ENCODE measurements at regions not wholly inside any gene's neighbourhood (a gene's known extent, or its start where the extent isn't known, plus 50 kb on each side); places are given as distances from the start of the nearest gene placed in this dataset.
"Not testable (repeated sequence)": the region's sequence is repeated elsewhere in the genome, so short reads cannot be mapped to it uniquely, and the experiment has no call there.

DNA sequence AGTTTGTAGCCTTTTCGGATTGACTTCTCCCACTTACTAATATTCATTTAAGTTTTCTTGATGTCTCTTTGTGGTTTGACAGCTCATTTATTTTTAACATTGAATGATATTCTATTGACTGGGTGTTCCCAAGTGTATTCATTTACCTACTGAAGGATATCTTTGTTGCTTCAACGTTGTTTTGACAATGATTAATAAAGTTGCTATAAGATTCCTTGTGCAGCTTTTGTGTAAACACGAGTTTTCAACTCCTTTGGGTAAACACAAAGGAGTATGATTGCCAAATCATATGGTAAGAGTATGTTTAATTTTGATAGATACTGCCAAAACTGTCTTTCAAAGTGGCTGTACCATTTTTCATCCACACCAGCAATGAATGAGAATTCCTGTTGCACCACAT lies 1200.9 kb downstream of the DSC3 start:
- ChIA-PET CTCF (no interaction called here), POLR2A (no interaction called here)
- DNase-seq (ENCODE audit: low read depth in 1 of 2, low spot score in 1 of 2) (no peak), ATAC-seq (no peak), FAIRE-seq (no peak)
- WGBS (ENCODE audit: missing lambda C conversion rate) = 4% methylated on average over 3 of the region's 3 CpGs
- Histone ChIP-seq H3K4me2 (no peak overlapping the region), H3K4me3 (no peak overlapping the region), H3K4me1 (no peaks in the 10 kb centered on the region), H3K27ac (no peak overlapping the region), H3K9me3 (no peaks in the 10 kb centered on the region)
- TF ChIP-seq, protein P1, sequence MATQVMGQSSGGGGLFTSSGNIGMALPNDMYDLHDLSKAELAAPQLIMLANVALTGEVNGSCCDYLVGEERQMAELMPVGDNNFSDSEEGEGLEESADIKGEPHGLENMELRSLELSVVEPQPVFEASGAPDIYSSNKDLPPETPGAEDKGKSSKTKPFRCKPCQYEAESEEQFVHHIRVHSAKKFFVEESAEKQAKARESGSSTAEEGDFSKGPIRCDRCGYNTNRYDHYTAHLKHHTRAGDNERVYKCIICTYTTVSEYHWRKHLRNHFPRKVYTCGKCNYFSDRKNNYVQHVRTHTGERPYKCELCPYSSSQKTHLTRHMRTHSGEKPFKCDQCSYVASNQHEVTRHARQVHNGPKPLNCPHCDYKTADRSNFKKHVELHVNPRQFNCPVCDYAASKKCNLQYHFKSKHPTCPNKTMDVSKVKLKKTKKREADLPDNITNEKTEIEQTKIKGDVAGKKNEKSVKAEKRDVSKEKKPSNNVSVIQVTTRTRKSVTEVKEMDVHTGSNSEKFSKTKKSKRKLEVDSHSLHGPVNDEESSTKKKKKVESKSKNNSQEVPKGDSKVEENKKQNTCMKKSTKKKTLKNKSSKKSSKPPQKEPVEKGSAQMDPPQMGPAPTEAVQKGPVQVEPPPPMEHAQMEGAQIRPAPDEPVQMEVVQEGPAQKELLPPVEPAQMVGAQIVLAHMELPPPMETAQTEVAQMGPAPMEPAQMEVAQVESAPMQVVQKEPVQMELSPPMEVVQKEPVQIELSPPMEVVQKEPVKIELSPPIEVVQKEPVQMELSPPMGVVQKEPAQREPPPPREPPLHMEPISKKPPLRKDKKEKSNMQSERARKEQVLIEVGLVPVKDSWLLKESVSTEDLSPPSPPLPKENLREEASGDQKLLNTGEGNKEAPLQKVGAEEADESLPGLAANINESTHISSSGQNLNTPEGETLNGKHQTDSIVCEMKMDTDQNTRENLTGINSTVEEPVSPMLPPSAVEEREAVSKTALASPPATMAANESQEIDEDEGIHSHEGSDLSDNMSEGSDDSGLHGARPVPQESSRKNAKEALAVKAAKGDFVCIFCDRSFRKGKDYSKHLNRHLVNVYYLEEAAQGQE (IDR thresholded peaks at IDR 0.05) = no peak
- TF ChIP-seq, protein P2, sequence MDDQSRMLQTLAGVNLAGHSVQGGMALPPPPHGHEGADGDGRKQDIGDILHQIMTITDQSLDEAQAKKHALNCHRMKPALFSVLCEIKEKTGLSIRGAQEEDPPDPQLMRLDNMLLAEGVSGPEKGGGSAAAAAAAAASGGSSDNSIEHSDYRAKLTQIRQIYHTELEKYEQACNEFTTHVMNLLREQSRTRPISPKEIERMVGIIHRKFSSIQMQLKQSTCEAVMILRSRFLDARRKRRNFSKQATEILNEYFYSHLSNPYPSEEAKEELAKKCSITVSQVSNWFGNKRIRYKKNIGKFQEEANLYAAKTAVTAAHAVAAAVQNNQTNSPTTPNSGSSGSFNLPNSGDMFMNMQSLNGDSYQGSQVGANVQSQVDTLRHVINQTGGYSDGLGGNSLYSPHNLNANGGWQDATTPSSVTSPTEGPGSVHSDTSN (IDR thresholded peaks at IDR 0.05) = no peak
- TF ChIP-seq FOXS1 (CRISPR knock-in tag; IDR thresholded peaks at IDR 0.05) = no peak
- TF ChIP-seq CBX2 (IDR thresholded peaks at IDR 0.05; ENCODE audit: borderline replicate concordance, low read depth) = no peak
- no peak for TF ChIP-seq RNF2 (IDR thresholded peaks at IDR 0.05; ENCODE audit: borderline replicate concordance, low read depth)
- no peak for TF ChIP-seq KDM1A (IDR thresholded peaks at IDR 0.05; ENCODE audit: low read depth)
- TF ChIP-seq CHD4 (IDR thresholded peaks at IDR 0.05; ENCODE audit: borderline replicate concordance) = no peak
- TF ChIP-seq EHMT2 (IDR thresholded peaks at IDR 0.05; ENCODE audit: low read depth) = no peak
- no peak for TF ChIP-seq CBX8 (IDR thresholded peaks at IDR 0.05)
- no peak for TF ChIP-seq ZNF302 (CRISPR knock-in tag; IDR thresholded peaks at IDR 0.05)
- no peak for TF ChIP-seq TP53 (CRISPR knock-in tag; IDR thresholded peaks at IDR 0.05)
- TF ChIP-seq, protein P3, sequence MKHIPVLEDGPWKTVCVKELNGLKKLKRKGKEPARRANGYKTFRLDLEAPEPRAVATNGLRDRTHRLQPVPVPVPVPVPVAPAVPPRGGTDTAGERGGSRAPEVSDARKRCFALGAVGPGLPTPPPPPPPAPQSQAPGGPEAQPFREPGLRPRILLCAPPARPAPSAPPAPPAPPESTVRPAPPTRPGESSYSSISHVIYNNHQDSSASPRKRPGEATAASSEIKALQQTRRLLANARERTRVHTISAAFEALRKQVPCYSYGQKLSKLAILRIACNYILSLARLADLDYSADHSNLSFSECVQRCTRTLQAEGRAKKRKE (CRISPR knock-in tag; IDR thresholded peaks at IDR 0.05; ENCODE audit: low read depth) = no peak
- TF ChIP-seq, protein P4, sequence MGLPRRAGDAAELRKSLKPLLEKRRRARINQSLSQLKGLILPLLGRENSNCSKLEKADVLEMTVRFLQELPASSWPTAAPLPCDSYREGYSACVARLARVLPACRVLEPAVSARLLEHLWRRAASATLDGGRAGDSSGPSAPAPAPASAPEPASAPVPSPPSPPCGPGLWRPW (IDR thresholded peaks at IDR 0.05) = no peak
- TF ChIP-seq MYC (IDR thresholded peaks at IDR 0.05; ENCODE audit: borderline replicate concordance, low read length) = no peak
- TF ChIP-seq TFCP2L1 (CRISPR knock-in tag; IDR thresholded peaks at IDR 0.05) = no peak
- no peak for TF ChIP-seq NR3C1 (IDR thresholded peaks at IDR 0.05)

DNA sequence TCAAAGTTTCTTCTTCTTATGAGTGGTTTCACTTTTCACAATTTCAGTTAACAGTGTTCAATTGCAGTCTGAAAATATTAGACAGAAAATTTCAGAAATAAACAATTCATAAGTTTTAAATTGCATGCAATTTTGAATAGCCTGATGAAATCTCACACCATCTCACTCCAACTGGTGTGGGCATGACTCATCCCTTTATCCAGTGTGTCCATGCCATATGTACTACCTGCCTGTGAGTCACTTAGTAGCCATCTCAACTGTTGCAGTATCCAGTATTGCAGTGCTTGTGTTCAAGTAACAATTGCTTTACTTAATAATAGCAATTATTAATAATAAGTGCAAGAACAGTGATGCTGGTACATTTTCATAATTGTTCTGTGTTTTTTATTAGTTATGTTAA lies 1202.5 kb downstream of the DSC3 start:
- FAIRE-seq (no peak), DNase-seq (ENCODE audit: low read depth in 1 of 2, low spot score in 1 of 2) (peak in 1 of 2 experiments; percentile 5), ATAC-seq (no peak)
- no peaks in the 10 kb centered on the region for H3K4me1 ChIP-seq
- TF ChIP-seq HOXB5 (CRISPR knock-in tag; IDR thresholded peaks at IDR 0.05) = no peak
- no peak for TF ChIP-seq HDAC2 (IDR thresholded peaks at IDR 0.05)
- TF ChIP-seq FOSL2 (IDR thresholded peaks at IDR 0.05) = no peak
- peak; percentile 27; the same call in 1 of the 2 replicates for TF ChIP-seq FOSL2 (CRISPR knock-in tag; IDR thresholded peaks at IDR 0.05)
- no peak for TF ChIP-seq TP53 (CRISPR knock-in tag; IDR thresholded peaks at IDR 0.05)
- no peak for TF ChIP-seq PHF8 (IDR thresholded peaks at IDR 0.05; ENCODE audit: borderline replicate concordance, low read depth)
- no peak for TF ChIP-seq CHD2 (IDR thresholded peaks at IDR 0.05; ENCODE audit: low read length, partially characterized antibody)
- TF ChIP-seq NFE2L2 (conservative IDR thresholded peaks at IDR 0.05; ENCODE audit: low read length) = no peak
- no peak overlapping the region for H3K4me2 ChIP-seq
- no peak overlapping the region for H3K4me3 ChIP-seq
- H3K9me3 ChIP-seq = no peaks in the 10 kb centered on the region
- CTCF ChIA-PET = no interaction called here
- H3K27ac ChIP-seq = no peak overlapping the region
- POLR2A ChIA-PET = no interaction called here

DNA sequence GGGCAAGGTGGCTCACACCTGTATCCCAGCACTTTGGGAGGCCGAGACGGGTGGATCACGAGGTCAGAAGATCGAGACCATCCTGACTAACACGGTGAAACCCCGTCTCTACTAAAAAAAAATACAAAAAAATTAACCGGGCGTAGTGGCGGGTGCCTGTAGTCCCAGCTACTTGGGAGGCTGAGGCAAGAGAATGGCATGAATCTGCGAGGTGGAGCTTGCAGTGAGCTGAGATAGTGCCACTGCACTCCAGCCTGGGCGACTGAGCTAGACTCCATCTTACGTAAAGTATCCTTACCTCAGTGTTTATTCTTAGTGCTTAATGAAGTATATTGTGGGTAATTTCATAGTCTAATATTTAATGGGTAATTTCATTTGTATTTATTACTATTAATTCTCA lies 1203.6 kb downstream of the DSC3 start:
- FAIRE-seq; H3K27ac ChIP-seq; DNase-seq (ENCODE audit: low read depth in 1 of 2, low spot score in 1 of 2); POLR2A ChIA-PET; H3K9me3 ChIP-seq; ATAC-seq; H3K4me2 ChIP-seq; H3K4me3 ChIP-seq; CTCF ChIA-PET; H3K4me1 ChIP-seq: not testable (repeated sequence)
- 43% methylated on average over 12 of the region's 12 CpGs for WGBS (ENCODE audit: missing lambda C conversion rate)
